Chondrocyte (in vitro differentiated cells): ENCODE measurements at regions not wholly inside any gene's neighbourhood (a gene's known extent, or its start where the extent isn't known, plus 50 kb on each side); places are given as distances from the start of the nearest gene placed in this dataset.

Experiments used
- DNase-seq: peaks from one replicate; pipeline ENCODE4 v3.0.0; 2021; ENCODE audit warnings: mixed read lengths, low spot score
- H3K27ac Mint-ChIP-seq: one replicate; pipeline ENCODE4 v1.8.0; 2021; ENCODE audit warnings: mild to moderate bottlenecking, moderate library complexity, mixed read lengths; ENCODE audit not compliant: unreplicated experiment
- H3K27me3 Mint-ChIP-seq: 2 replicates; pipeline ENCODE4 v1.8.0; 2021; ENCODE audit warnings: low read depth, mixed read lengths
- H3K36me3 Mint-ChIP-seq: 2 replicates; pipeline ENCODE4 v1.8.0; 2021; ENCODE audit warnings: low read depth, mixed read lengths
- H3K4me1 Mint-ChIP-seq: 2 replicates; pipeline ENCODE4 v1.8.0; 2021; ENCODE audit warnings: low read depth, mild to moderate bottlenecking, mixed read lengths
- H3K4me3 Mint-ChIP-seq: one replicate; pipeline ENCODE4 v1.8.0; 2021; ENCODE audit warnings: mild to moderate bottlenecking, moderate library complexity, mixed read lengths; ENCODE audit not compliant: unreplicated experiment
- H3K9me3 Mint-ChIP-seq: 2 replicates; pipeline ENCODE4 v1.8.0; 2021; ENCODE audit warnings: low read depth, mixed read lengths
- CTCF ChIP-seq: fragments of 200-600 bp; sonication (generic); IDR thresholded peaks from 2 replicates; pipeline ENCODE4 v1.5.0; 2021; ENCODE audit warnings: antibody characterized with exemption, mild to moderate bottlenecking, moderate library complexity

- peaks cover 60% of the 10 kb centered on the region for H3K27me3 Mint-ChIP-seq
Observed at GRCh38 chr2:105626966-105627340, 117.8 kb upstream of the NCK2 start.

GRCh38 chr2:105626212-105626965 is 118.3 kb upstream of the NCK2 start:
- no peak overlapping the region for H3K4me3 Mint-ChIP-seq
- peaks cover 7% of the 10 kb centered on the region for H3K9me3 Mint-ChIP-seq
- H3K4me1 Mint-ChIP-seq: no peaks in the 10 kb centered on the region
- TF ChIP-seq CTCF: no peak
- peaks cover 60% of the 10 kb centered on the region for H3K27me3 Mint-ChIP-seq
- peaks cover 4% of the 10 kb centered on the region for H3K36me3 Mint-ChIP-seq
- no peak for DNase-seq
- H3K27ac Mint-ChIP-seq: no peak overlapping the region

More at GRCh38 chr2:105626966-105627340, 117.8 kb upstream of the NCK2 start:
- peaks cover 7% of the 10 kb centered on the region for H3K9me3 Mint-ChIP-seq
- DNase-seq: no peak
- no peak overlapping the region for H3K4me3 Mint-ChIP-seq
- no peak overlapping the region for H3K27ac Mint-ChIP-seq
- no peaks in the 10 kb centered on the region for H3K4me1 Mint-ChIP-seq
- H3K36me3 Mint-ChIP-seq: peaks cover 4% of the 10 kb centered on the region
- no peak for TF ChIP-seq CTCF

GRCh38 chr2:105625632-105626031 is 119.1 kb upstream of the NCK2 start:
- Mint-ChIP-seq H3K27me3 (peaks cover 64% of the 10 kb centered on the region), H3K36me3 (peaks cover 4% of the 10 kb centered on the region)

GRCh38 chr2:105621038-105621437 is 123.7 kb upstream of the NCK2 start:
- peaks cover 3% of the 10 kb centered on the region for H3K9me3 Mint-ChIP-seq
- no peak for DNase-seq
- no peak overlapping the region for H3K27ac Mint-ChIP-seq
- peaks cover 45% of the 10 kb centered on the region for H3K27me3 Mint-ChIP-seq
- H3K4me1 Mint-ChIP-seq: no peaks in the 10 kb centered on the region
- peaks cover 1% of the 10 kb centered on the region for H3K36me3 Mint-ChIP-seq
- TF ChIP-seq CTCF: no peak
- no peak overlapping the region for H3K4me3 Mint-ChIP-seq

More at GRCh38 chr2:105625632-105626031, 119.1 kb upstream of the NCK2 start:
- TF ChIP-seq CTCF: no peak
- Mint-ChIP-seq H3K9me3 (peaks cover 7% of the 10 kb centered on the region), H3K4me3 (no peak overlapping the region), H3K4me1 (no peaks in the 10 kb centered on the region), H3K27ac (no peak overlapping the region)
- DNase-seq: no peak

GRCh38 chr2:105618351-105618659 is 126.4 kb upstream of the NCK2 start:
- no peak for TF ChIP-seq CTCF
- Mint-ChIP-seq H3K27ac (no peak overlapping the region), H3K4me1 (no peaks in the 10 kb centered on the region), H3K36me3 (peaks cover 1% of the 10 kb centered on the region), H3K9me3 (no peaks in the 10 kb centered on the region), H3K4me3 (no peak overlapping the region), H3K27me3 (peaks cover 30% of the 10 kb centered on the region)
- no peak for DNase-seq
